ENCODE measurements at regions not wholly inside any gene's neighbourhood (a gene's known extent, or its start where the extent isn't known, plus 50 kb on each side); places are given as distances from the start of the nearest gene placed in this dataset.

DNA sequence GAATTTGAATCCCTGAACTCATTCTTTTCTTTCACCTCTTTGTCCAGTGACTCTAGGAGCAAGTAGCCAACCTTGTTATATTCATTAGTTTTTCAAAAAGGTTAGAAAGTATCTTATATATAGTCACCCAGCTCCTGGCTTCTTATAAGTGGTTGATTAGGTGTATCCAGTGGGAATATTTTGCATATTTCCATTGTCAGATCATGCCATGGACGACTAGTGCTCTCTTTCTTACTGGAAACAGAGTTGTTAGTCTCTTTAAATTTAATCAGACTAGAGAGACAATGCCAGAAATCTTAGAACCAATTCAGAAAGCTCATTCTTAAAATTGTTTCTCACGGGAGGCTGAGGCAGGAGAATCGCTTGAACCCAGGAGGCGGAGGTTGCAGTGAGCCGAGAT, 73.4 kb downstream of the CHRD start:
- no peak for TF ChIP-seq POLR2AphosphoS5 (IDR thresholded peaks at IDR 0.05; ENCODE audit: low read depth, low read length)
- TF ChIP-seq, protein P1, sequence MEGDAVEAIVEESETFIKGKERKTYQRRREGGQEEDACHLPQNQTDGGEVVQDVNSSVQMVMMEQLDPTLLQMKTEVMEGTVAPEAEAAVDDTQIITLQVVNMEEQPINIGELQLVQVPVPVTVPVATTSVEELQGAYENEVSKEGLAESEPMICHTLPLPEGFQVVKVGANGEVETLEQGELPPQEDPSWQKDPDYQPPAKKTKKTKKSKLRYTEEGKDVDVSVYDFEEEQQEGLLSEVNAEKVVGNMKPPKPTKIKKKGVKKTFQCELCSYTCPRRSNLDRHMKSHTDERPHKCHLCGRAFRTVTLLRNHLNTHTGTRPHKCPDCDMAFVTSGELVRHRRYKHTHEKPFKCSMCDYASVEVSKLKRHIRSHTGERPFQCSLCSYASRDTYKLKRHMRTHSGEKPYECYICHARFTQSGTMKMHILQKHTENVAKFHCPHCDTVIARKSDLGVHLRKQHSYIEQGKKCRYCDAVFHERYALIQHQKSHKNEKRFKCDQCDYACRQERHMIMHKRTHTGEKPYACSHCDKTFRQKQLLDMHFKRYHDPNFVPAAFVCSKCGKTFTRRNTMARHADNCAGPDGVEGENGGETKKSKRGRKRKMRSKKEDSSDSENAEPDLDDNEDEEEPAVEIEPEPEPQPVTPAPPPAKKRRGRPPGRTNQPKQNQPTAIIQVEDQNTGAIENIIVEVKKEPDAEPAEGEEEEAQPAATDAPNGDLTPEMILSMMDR (IDR thresholded peaks at IDR 0.05): no peak
